Prostate gland (tissue), 2 donors: ENCODE measurements at regions not wholly inside any gene's neighbourhood (a gene's known extent, or its start where the extent isn't known, plus 50 kb on each side); places are given as distances from the start of the nearest gene placed in this dataset.

Experiments
- DNase-seq: peaks from one replicate; pipeline ENCODE4 v3.0.0-alpha.2; 2019; ENCODE audit warnings: low spot score
- H3K27ac ChIP-seq, 2 donors: fragments of 200-600 bp; sonication (generic); 2 replicates each; pipeline ENCODE4 v1.5.1; 2017 to 2019
- H3K27me3 ChIP-seq: fragments of 200-600 bp; sonication (generic); replicated peaks from 2 replicates; pipeline ENCODE4 v1.5.1; 2019; ENCODE audit not compliant: insufficient read depth
- H3K36me3 ChIP-seq, 2 donors: fragments of 200-600 bp; sonication (generic); 1 replicate in 1 of 2; 2 replicates in 1 of 2; pipeline versions ENCODE4 v1.5.1 to v1.8.1; 2017 to 2019
- H3K4me1 ChIP-seq: fragments of 200-600 bp; sonication (generic); replicated peaks from 2 replicates; pipeline ENCODE4 v1.5.1; 2019
- H3K4me3 ChIP-seq, 2 donors: fragments of 200-600 bp; sonication (generic); 2 replicates each; pipeline ENCODE4 v1.5.1; 2017 to 2019
- H3K9me3 ChIP-seq: fragments of 200-600 bp; sonication (generic); 2 replicates; pipeline ENCODE4 v1.5.1; 2017
- CTCF ChIP-seq, 4 experiments: fragments of 200-600 bp in 2 of 4; fragments of 450-650 bp in 2 of 4; sonication (generic) in 2 of 4; IDR thresholded peaks; 1 replicate in 3 of 4; 2 replicates in 1 of 4; pipeline ENCODE4 v1.5.1; 2016 to 2019; ENCODE audit warnings: antibody characterized with exemption in 4 of 4, mild to moderate bottlenecking in 2 of 4, moderate library complexity in 2 of 4
- POLR2A ChIP-seq: fragments of 450-650 bp; IDR thresholded peaks from one replicate; pipeline ENCODE4 v1.6.1; 2016; ENCODE audit warnings: antibody characterized with exemption, mild to moderate bottlenecking
- POLR2AphosphoS5 ChIP-seq: sonication (generic); formaldehyde crosslinking; IDR thresholded peaks from one replicate; pipeline ENCODE4 v1.6.1; 2017; ENCODE audit warnings: antibody characterized with exemption
- WGBS: methylation state at CpG from one replicate; pipeline ENCODE4 v1.1.5; 2018; 5-methylcytosine and 5-hydroxymethylcytosine counted together
- intact Hi-C: fragments of 100-400 bp; cut with DNase I; formaldehyde crosslinking; loops from one replicate; pipeline ENCODE4 v1.14.2; 2022

- H3K4me3 ChIP-seq, result no peak overlapping the region
- no peaks in the 10 kb centered on the region for H3K4me1 ChIP-seq
- no peaks in the 10 kb centered on the region for H3K9me3 ChIP-seq
- WGBS, result 62% methylated on average over 5 of the region's 5 CpGs
- TF ChIP-seq POLR2A (no peak), CTCF (IDR thresholded peaks at IDR 0.05) (no peak), POLR2AphosphoS5 (no peak)
- no peak for DNase-seq
- intact Hi-C loops, result no loop called here
- no peaks in the 10 kb centered on the region for H3K27me3 ChIP-seq
- no peak overlapping the region for H3K27ac ChIP-seq
- no peaks in the 10 kb centered on the region for H3K36me3 ChIP-seq
Observed at GRCh38 chr7:37557571-37558209, 109.0 kb upstream of the ELMO1 start.

- TF ChIP-seq POLR2A (no peak), POLR2AphosphoS5 (no peak), CTCF (IDR thresholded peaks at IDR 0.05) (no peak)
- no peak overlapping the region for H3K27ac ChIP-seq
Observed at GRCh38 chr7:37558320-37559096, 109.8 kb upstream of the ELMO1 start.

DNA sequence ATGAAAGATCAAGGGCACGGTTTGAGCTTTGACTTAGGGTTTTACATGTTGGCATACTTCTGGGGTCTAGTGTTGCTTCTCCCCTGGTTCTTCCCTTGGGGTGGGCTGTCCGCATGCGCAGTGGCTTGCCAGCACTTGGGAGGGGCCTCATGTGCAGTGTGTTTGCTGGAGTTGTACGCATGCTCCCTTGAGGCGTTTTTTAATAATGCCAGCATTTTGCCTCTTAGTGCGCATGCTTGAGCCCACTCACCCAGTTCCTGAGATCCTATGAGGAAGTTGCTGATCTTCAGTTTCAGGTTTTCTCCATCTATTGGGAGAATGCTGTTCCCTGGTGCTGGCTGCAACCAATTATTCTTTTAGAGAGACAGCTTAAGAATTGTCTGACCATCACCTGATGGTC is 113.4 kb upstream of the GPR141 start:
- Histone ChIP-seq H3K27ac (no peak overlapping the region), H3K36me3 (no peaks in the 10 kb centered on the region), H3K4me3 (no peak overlapping the region), H3K27me3 (no peaks in the 10 kb centered on the region), H3K9me3 (no peaks in the 10 kb centered on the region), H3K4me1 (no peaks in the 10 kb centered on the region)
- 97% methylated on average over 6 of the region's 6 CpGs for WGBS
- intact Hi-C loops, result no loop called here
- no peak for TF ChIP-seq CTCF (IDR thresholded peaks at IDR 0.05)
- TF ChIP-seq POLR2AphosphoS5, result no peak
- TF ChIP-seq POLR2A, result no peak
- no peak for DNase-seq

More at GRCh38 chr7:37558320-37559096, 109.8 kb upstream of the ELMO1 start:
- Histone ChIP-seq H3K36me3 (no peaks in the 10 kb centered on the region), H3K4me1 (no peaks in the 10 kb centered on the region), H3K4me3 (no peak overlapping the region), H3K27me3 (no peaks in the 10 kb centered on the region), H3K9me3 (no peaks in the 10 kb centered on the region)
- intact Hi-C loops, result no loop called here
- DNase-seq, result no peak
- 84% methylated on average over 3 of the region's 3 CpGs for WGBS

DNA sequence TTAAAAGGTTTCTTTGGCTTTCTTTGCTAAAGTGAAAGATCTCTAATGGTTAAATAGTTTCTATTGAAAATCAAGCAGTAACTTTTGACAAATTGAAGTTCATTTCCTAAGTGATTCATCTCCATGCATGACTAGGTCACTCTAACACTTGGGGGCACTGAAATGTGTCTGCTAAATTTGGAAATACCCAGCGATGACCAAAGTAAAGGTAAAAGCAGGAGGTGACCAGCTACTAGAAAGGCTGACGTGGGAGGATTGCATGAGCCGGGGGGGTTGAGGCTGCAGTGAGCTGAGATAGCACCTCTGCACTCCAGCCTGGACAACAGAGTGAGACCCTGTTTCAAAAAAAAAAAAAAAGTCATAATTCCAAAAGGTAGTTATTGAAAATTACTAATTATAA is 111.8 kb upstream of the GPR141 start:
- WGBS, result 90% methylated on average over 3 of the region's 3 CpGs
- no peak for DNase-seq

More for the DNA sequence above, 111.8 kb upstream of the GPR141 start:
- H3K9me3 ChIP-seq, result no peaks in the 10 kb centered on the region
- H3K27ac ChIP-seq, result no peak overlapping the region
- H3K27me3 ChIP-seq, result no peaks in the 10 kb centered on the region
- H3K4me3 ChIP-seq, result no peak overlapping the region
- intact Hi-C loops, result no loop called here
- no peaks in the 10 kb centered on the region for H3K4me1 ChIP-seq
- H3K36me3 ChIP-seq, result no peaks in the 10 kb centered on the region
- TF ChIP-seq POLR2A, result no peak
- no peak for TF ChIP-seq CTCF (IDR thresholded peaks at IDR 0.05)
